NCI-H526 (cell line): ENCODE measurements at regions not wholly inside any gene's neighbourhood (a gene's known extent, or its start where the extent isn't known, plus 50 kb on each side); places are given as distances from the start of the nearest gene placed in this dataset.

Experiments
- DNase-seq, 2 experiments: peaks; one replicate each; lab custom pipeline; 2025; lab: John Stamatoyannopoulos, UW

DNA sequence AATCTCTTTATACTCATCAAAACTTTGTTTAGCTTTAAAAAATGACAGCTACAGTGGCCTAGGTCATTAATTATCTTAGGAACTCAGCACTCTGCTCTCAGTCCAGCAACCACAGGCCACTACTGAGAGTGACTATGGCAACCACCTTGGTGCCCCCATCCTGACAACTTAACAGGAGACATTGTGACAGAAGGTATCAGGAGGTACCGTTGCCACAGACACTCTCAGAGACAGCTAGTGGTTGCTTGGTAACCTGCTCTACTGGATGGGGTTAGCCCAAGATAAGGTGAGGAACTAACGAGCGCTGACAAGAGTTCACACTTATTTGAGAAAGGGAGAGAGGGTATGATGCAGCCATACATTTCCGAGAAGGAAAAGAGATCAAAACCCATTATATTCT lies 76.1 kb upstream of the TFAP2D start:
- no peak for DNase-seq

DNA sequence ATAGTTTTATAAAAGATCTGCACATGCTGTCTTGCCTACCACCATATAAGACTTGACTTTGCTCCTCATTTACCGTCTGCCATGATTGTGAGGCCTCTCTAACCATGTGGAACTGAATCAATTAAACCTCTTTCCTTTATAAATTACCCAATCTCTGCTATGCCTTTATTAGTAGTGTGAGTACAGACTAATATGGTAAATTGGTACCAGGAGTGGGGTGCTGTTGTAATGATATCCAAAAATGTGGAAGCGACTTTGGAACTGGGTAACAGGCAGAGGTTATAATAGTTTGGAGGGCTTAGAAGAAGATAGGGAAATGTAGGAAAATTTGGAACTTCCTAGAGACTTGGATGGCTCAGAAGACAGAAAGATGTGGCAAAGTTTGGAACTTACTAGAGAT lies 64.2 kb upstream of the TFAP2D start:
- no peak for DNase-seq

DNA sequence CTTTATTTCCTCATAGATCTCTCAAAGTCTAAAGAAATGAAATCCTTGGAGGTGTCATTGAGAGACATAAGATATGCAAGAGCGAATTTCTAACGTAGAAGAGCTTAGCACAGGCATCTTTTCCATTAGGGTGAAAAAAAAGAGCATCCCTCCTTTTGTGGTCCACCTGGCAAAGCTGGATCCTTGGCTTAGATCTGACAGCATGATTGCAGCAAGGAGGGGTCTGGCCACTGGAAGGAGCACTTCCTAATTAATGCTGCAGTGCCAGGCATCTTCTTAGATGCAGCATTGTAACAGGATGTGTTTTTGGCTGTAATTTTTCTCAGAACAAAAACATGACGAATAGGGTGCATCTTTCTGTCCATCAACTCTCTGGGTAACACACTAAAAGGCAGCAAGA lies 60.1 kb upstream of the TFAP2D start:
- no peak for DNase-seq

DNA sequence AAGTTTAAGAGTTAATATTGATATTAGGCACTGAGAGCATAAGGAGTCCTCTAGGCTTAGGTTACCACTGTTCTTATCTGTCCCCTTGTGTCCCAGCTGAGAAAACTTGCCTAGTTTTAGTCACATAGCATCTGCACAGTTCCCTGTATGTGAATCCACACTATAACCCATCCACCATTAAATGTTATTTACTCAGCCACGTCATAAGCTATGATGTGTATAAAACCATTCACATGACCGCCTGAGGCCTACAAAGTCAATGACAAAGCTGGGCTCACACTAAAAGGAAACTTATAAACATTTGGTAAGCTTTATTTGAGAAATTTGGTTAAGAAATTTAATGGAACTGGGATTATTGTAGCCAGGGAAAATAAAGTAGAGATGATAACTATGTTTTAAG lies 59.2 kb upstream of the TFAP2D start:
- DNase-seq, result no peak

DNA sequence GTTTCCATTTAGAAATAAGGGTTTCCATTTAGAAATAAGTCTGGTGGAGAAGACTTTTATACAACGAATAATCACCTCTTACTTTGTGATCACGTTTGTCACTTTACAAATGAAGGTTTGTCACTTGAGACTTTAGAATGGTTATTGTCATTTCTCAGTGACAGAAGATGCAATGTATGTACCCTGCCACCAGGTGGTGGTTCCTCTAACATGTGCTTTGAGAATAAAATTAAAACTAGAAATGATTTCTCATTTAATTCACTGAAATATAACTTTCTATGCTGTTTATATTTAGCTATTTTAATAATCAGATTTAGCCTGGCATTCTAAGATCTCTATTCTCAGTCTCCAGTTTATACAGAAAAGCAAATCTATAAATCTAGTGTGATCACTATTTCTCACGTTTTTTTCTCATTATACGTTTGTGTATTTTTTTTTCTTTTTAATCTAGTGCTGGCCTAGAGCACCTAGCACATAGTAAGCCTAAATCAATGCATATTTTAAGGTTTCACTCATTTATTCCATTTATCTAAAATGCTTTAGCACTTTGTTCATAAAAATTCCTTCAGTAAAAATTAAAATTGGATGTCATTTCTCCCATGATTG lies 57.4 kb upstream of the TFAP2D start:
- peak; percentile 12 to 25 for DNase-seq

DNA sequence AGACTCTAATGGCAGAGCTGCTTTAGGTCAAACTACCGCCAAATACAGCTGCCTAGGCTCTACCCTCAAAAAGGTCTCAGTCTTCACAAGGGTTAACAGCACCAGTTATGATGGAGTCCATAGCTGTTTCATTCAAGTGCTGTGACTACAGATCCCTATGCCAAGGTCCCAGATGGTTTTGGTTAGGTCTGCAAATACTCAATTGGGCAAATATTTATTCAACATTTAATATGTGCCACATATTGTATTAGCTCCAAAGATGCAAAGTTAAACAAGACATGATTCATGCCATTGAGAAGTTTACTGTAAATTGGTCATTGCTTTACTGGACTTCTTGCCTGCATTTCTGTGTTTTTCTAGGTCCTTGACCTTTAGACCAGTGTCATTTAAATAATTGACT lies 55.8 kb upstream of the TFAP2D start:
- DNase-seq, result no peak

DNA sequence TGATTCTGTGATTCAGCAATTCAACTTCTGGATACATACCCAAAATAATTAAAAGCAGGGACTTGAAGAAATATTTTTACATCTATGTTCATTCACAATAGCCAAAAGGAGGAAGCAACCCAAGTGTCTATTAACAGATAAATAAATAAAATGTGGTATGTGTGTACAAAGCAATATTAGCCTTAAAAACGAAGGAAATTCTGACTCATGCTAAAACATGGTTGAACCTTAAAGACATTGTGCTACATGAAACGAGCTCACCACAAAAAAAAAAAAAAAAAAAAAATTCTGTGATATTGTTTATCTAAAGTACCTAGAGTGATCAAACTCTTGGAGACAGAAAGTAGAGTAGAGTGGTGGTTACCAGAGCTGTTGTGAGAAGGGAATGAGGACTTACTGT lies 54.8 kb upstream of the TFAP2D start:
- no peak for DNase-seq

DNA sequence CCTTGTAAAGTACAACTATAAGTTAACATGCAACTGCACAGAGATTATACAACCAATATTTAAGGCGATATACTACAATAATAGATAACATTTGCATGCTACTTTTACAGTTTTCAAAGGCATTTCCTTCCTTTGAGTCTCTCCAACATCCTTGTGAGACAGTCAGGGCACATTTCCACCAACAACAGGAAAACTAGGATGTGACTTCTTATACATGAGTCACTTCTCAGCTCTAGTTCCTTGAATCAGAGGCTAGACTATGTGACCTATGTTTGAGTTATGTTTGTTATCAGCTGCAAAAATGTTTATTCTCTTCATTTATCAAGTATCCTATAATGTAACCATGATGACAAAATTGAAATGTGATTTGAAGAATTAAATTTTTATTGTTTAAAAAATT lies 51.7 kb upstream of the TFAP2D start:
- no peak for DNase-seq
